HepG2 (cell line): ENCODE measurements at regions not wholly inside any gene's neighbourhood (a gene's known extent, or its start where the extent isn't known, plus 50 kb on each side); places are given as distances from the start of the nearest gene placed in this dataset.

Experiments used
- CREB3 ChIP-seq: sonication (generic); formaldehyde crosslinking; IDR thresholded peaks from 2 replicates; pipeline ENCODE4 v1.5.0; 2020; ENCODE audit warnings: missing genetic modification reagents
- NR2C2 ChIP-seq: sonication (generic); formaldehyde crosslinking; IDR thresholded peaks from 2 replicates; pipeline ENCODE4 v1.4.0; 2020; ENCODE audit warnings: missing genetic modification reagents, mild to moderate bottlenecking, moderate library complexity, borderline replicate concordance
- PREB ChIP-seq: sonication (generic); formaldehyde crosslinking; IDR thresholded peaks from 2 replicates; pipeline ENCODE4 v1.4.0; 2020; ENCODE audit warnings: missing genetic modification reagents
- ZNF10 ChIP-seq: sonication (generic); formaldehyde crosslinking; IDR thresholded peaks from 2 replicates; pipeline ENCODE4 v1.4.0; 2020; ENCODE audit warnings: mild to moderate bottlenecking, low read depth, missing genetic modification reagents, borderline replicate concordance

DNA sequence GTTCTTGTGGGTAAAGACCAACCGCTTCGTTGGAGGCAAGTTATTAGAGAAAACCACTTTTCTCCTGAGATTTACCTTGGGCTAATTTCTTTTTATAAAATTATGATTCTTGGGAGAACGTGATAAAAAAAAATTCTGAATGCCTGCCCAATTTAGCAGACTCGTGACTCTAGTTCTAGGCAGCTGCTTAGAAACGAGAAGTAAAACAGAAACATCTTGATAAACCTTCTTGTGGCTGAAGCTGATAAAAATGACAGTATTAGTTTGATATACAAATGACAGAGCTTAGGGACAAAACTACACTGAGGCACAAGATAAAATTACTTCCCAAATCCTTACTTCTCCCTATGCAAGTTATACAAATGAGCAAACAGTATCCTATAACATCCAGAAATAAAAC, 458.9 kb upstream of the TEX13C start:
- TF ChIP-seq NR2C2 (CRISPR knock-in tag) (no peak), CREB3 (CRISPR knock-in tag) (no peak), ZNF10 (CRISPR knock-in tag) (no peak), PREB (CRISPR knock-in tag) (no peak)
